GM12874 (cell line): ENCODE measurements at regions not wholly inside any gene's neighbourhood (a gene's known extent, or its start where the extent isn't known, plus 50 kb on each side); places are given as distances from the start of the nearest gene placed in this dataset.

Experiments used
- TF ChIP-seq, protein P1 (sequence below): IDR thresholded peaks from 2 replicates; pipeline ENCODE4 v1.5.1; 2011; ENCODE audit warnings: low read depth, mild to moderate bottlenecking, control low read depth, low read length, moderate library complexity; ENCODE audit not compliant: insufficient read depth

DNA sequence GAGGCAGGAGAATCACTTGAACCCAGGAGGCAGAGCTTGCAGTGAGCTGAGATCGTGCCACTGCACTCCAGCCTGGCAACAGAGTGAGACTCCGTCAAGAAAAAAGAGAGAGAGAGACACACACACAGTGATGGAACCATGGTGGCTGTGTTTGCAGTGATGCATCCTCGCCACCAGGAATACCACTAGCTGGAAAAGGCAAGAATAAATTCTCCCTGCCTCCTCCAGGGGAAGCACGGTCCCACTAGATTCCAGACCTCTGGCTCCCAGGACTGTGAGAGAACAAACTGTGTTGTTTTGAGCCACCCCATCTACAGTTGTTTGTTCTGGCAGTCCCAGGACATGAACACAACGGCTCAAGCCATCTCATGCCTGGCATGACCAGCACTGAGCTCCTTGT, 320.3 kb upstream of the FOXK1 start:
- TF ChIP-seq, protein P1, sequence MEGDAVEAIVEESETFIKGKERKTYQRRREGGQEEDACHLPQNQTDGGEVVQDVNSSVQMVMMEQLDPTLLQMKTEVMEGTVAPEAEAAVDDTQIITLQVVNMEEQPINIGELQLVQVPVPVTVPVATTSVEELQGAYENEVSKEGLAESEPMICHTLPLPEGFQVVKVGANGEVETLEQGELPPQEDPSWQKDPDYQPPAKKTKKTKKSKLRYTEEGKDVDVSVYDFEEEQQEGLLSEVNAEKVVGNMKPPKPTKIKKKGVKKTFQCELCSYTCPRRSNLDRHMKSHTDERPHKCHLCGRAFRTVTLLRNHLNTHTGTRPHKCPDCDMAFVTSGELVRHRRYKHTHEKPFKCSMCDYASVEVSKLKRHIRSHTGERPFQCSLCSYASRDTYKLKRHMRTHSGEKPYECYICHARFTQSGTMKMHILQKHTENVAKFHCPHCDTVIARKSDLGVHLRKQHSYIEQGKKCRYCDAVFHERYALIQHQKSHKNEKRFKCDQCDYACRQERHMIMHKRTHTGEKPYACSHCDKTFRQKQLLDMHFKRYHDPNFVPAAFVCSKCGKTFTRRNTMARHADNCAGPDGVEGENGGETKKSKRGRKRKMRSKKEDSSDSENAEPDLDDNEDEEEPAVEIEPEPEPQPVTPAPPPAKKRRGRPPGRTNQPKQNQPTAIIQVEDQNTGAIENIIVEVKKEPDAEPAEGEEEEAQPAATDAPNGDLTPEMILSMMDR = no peak

DNA sequence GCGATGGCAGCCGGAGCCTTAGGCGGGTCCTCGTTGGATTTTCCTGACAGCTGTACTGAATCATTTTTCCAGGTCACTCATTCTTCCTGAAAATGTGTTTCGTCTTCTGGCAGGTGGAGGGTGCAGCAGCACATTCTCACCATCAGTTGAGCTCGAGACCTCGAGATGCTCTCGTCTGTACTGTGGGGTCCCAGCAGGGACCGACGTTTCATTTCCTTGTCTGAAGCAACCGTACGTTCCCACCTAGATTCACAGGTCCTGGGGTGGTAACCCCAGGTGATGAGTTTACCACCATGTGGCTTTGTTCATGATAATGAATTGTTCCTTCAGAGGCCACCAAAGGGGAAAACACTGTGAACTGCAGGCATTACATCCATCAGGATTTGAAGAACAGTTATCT, 298.5 kb upstream of the FOXK1 start:
- TF ChIP-seq, protein P1 = no peak

- TF ChIP-seq, protein P1 = no peak
Measured at GRCh38 chr7:4386190-4386589, 295.9 kb upstream of the FOXK1 start.

DNA sequence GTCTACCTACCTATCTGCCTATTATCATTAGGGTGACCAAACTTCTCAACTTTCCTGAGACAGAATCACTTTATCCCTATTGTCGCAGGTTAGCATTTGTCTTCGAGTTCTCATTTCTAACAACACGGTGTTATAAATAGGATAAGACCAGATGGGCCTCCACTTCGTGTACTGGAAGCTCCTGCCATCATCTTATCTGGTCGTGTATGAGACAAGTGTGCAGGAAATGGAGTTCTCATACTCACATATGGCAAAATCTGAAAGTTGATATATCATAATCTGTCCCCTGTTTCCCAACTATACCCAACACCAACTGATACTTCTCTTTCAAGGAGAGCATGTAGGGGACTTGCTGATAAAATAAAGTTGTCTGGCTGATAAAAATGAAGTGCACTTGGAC, 287.4 kb upstream of the FOXK1 start:
- TF ChIP-seq, protein P1 = no peak

- TF ChIP-seq, protein P1 = no peak
Measured at GRCh38 chr7:4399121-4399520, 283.0 kb upstream of the FOXK1 start.

- TF ChIP-seq, protein P1 = no peak
Measured at GRCh38 chr7:4399596-4399995, 282.5 kb upstream of the FOXK1 start.

- TF ChIP-seq, protein P1 = no peak
Measured at GRCh38 chr7:4406288-4407058, 275.6 kb upstream of the FOXK1 start.
